DND-41 (cell line): ENCODE measurements at regions not wholly inside any gene's neighbourhood (a gene's known extent, or its start where the extent isn't known, plus 50 kb on each side); places are given as distances from the start of the nearest gene placed in this dataset.

Source experiments
- CTCF ChIP-seq: IDR thresholded peaks from 2 replicates; pipeline ENCODE4 v1.5.1; 2012; ENCODE audit warnings: borderline replicate concordance, low read length, moderate library complexity, mild to moderate bottlenecking; ENCODE audit not compliant: poor library complexity, severe bottlenecking; ENCODE audit errors: extremely low read depth
- EZH2 ChIP-seq: IDR thresholded peaks from 3 replicates; pipeline ENCODE4 v1.6.1; 2012; ENCODE audit warnings: borderline replicate concordance, low read depth, mild to moderate bottlenecking, moderate library complexity, low read length, inconsistent platforms; ENCODE audit not compliant: severe bottlenecking

DNA sequence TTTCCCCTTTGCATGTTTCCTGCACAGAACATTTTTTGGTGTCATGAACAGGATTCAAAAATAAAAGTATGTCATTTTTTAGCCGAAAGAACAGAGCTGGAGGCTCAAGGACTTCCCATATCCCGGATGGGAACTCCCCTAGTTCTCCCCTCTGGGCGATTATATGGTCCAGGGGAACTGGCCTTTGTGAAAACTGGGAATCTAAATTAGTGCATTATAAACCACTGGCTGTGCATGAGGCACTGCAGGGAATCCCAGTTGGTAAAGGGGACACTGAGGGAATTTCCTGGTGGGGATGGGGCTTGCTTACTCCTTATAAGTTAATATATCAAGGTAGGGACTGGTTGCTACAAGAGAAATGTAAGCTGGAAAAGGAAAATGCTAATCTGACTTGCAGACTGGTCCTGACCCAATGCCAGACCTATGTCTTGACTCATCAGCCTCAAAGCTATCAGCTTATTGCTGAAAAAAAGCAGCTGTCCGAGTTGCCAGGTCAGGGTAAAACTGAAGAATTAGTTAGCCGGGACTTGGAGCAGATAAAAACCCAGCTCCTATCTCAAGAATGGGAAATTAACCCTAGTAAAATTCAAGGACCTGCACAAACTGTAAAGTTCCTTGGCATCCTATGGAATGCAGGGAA is 122.6 kb downstream of the FCRL5 start:
- TF ChIP-seq CTCF (no peak), EZH2 (no peak)
